Eye (tissue), 1 donor: ENCODE measurements at regions not wholly inside any gene's neighbourhood (a gene's known extent, or its start where the extent isn't known, plus 50 kb on each side); places are given as distances from the start of the nearest gene placed in this dataset.
A peak's percentile ranks its signal among the peaks of the same experiment; 100 is the strongest.
"Not testable (repeated sequence)": the region's sequence is repeated elsewhere in the genome, so short reads cannot be mapped to it uniquely, and the experiment has no call there.

Experiments
- DNase-seq: peaks from one replicate; pipeline ENCODE4 v3.0.0-alpha.2; 2015

GRCh38 chr2:173468266-173468793 lies 113.7 kb downstream of the CDCA7 start:
- no peak for DNase-seq

- no peak for DNase-seq
Observed at GRCh38 chr2:173472112-173472511, 117.4 kb downstream of the CDCA7 start.

- no peak for DNase-seq
Observed at GRCh38 chr2:173483137-173483536, 128.5 kb downstream of the CDCA7 start.

- DNase-seq, result no peak
Observed at GRCh38 chr2:173488861-173489260, 134.2 kb downstream of the CDCA7 start.

- no peak for DNase-seq
Observed at GRCh38 chr2:173491418-173491817, 136.7 kb downstream of the CDCA7 start.

GRCh38 chr2:173493874-173494273 lies 139.2 kb downstream of the CDCA7 start:
- no peak for DNase-seq

GRCh38 chr2:173496746-173497145 lies 142.1 kb downstream of the CDCA7 start:
- DNase-seq, result no peak

GRCh38 chr2:173500953-173501352 lies 146.3 kb downstream of the CDCA7 start:
- DNase-seq, result no peak

- DNase-seq, result no peak
Observed at GRCh38 chr2:173502296-173502695, 147.6 kb downstream of the CDCA7 start.

GRCh38 chr2:173511357-173511756 lies 156.7 kb downstream of the CDCA7 start:
- DNase-seq, result no peak

GRCh38 chr2:173511942-173512341 lies 157.3 kb downstream of the CDCA7 start:
- DNase-seq, result no peak

- DNase-seq, result peak; percentile 24
Observed at GRCh38 chr2:173513107-173513727, 158.5 kb downstream of the CDCA7 start.

GRCh38 chr2:173520918-173521317 lies 166.2 kb downstream of the CDCA7 start:
- no peak for DNase-seq

GRCh38 chr2:173521450-173522192 lies 166.9 kb downstream of the CDCA7 start:
- no peak for DNase-seq

GRCh38 chr2:173523497-173523896 lies 168.8 kb downstream of the CDCA7 start:
- no peak for DNase-seq

GRCh38 chr2:173524256-173524955 lies 169.7 kb downstream of the CDCA7 start:
- no peak for DNase-seq

GRCh38 chr2:173532732-173533531 lies 178.3 kb downstream of the CDCA7 start:
- DNase-seq, result not testable (repeated sequence)

- no peak for DNase-seq
Observed at GRCh38 chr2:173537694-173538093, 183.0 kb downstream of the CDCA7 start.

GRCh38 chr2:173539615-173540014 lies 184.9 kb downstream of the CDCA7 start:
- no peak for DNase-seq

GRCh38 chr2:173544641-173545363 lies 190.1 kb downstream of the CDCA7 start:
- DNase-seq, result no peak

- no peak for DNase-seq
Observed at GRCh38 chr2:173545364-173545763, 190.7 kb downstream of the CDCA7 start.

- no peak for DNase-seq
Observed at GRCh38 chr2:173547499-173547898, 192.8 kb downstream of the CDCA7 start.
